ENCODE measurements at regions not wholly inside any gene's neighbourhood (a gene's known extent, or its start where the extent isn't known, plus 50 kb on each side); places are given as distances from the start of the nearest gene placed in this dataset.

- TF ChIP-seq CTCF (conservative IDR thresholded peaks at IDR 0.05; ENCODE audit: low read depth, low read length), result no peak
- no peak for TF ChIP-seq EZH2 (IDR thresholded peaks at IDR 0.05; ENCODE audit: borderline replicate concordance, low read depth, low read length, poor library complexity, severe bottlenecking)
Observed at GRCh38 chr6:128754658-128755256, 128.2 kb upstream of the LAMA2 start.

Data from A673 (cell line).